ENCODE measurements at regions not wholly inside any gene's neighbourhood (a gene's known extent, or its start where the extent isn't known, plus 50 kb on each side); places are given as distances from the start of the nearest gene placed in this dataset.

GRCh38 chr4:64479338-64479737 is 70.1 kb upstream of the TECRL start:
- DNase-seq (no peak), ATAC-seq (no peak)
- Histone ChIP-seq H3K9me3 (no peaks in the 10 kb centered on the region), H3K27ac (no peak overlapping the region), H3K27me3 (no peaks in the 10 kb centered on the region), H3K4me1 (no peaks in the 10 kb centered on the region), H3K36me3 (no peaks in the 10 kb centered on the region), H3K4me3 (no peak overlapping the region)
- intact Hi-C loops (cut with DNase I): no loop called here
- TF ChIP-seq CTCF (IDR thresholded peaks at IDR 0.05): no peak

GRCh38 chr4:64477127-64477526 is 67.9 kb upstream of the TECRL start:
- intact Hi-C loops (cut with DNase I): no loop called here
- Histone ChIP-seq H3K9me3 (no peaks in the 10 kb centered on the region), H3K4me3 (no peak overlapping the region), H3K27me3 (no peaks in the 10 kb centered on the region), H3K36me3 (no peaks in the 10 kb centered on the region), H3K27ac (no peak overlapping the region), H3K4me1 (no peaks in the 10 kb centered on the region)
- no peak for ATAC-seq
- no peak for DNase-seq
- no peak for TF ChIP-seq CTCF (IDR thresholded peaks at IDR 0.05)

GRCh38 chr4:64465263-64465662 is 56.0 kb upstream of the TECRL start:
- no peak for TF ChIP-seq CTCF (IDR thresholded peaks at IDR 0.05)
- Histone ChIP-seq H3K9me3 (no peaks in the 10 kb centered on the region), H3K4me3 (no peak overlapping the region), H3K36me3 (no peaks in the 10 kb centered on the region), H3K27me3 (no peaks in the 10 kb centered on the region), H3K27ac (no peak overlapping the region), H3K4me1 (no peaks in the 10 kb centered on the region)
- ATAC-seq: no peak
- DNase-seq: no peak
- intact Hi-C loops (cut with DNase I): no loop called here

- no peak for DNase-seq
- H3K27me3 ChIP-seq: no peaks in the 10 kb centered on the region
- TF ChIP-seq CTCF (IDR thresholded peaks at IDR 0.05): no peak
- no peak for ATAC-seq
- H3K36me3 ChIP-seq: no peaks in the 10 kb centered on the region
- H3K27ac ChIP-seq: no peak overlapping the region
- H3K4me1 ChIP-seq: no peaks in the 10 kb centered on the region
- no peaks in the 10 kb centered on the region for H3K9me3 ChIP-seq
- H3K4me3 ChIP-seq: no peak overlapping the region
- intact Hi-C loops (cut with DNase I): no loop called here
These were observed 55.3 kb upstream of the TECRL start for GRCh38 chr4:64464581-64464980.

Measured in upper lobe of right lung (tissue), 1 donor.